K562 (cell line): ENCODE measurements at regions not wholly inside any gene's neighbourhood (a gene's known extent, or its start where the extent isn't known, plus 50 kb on each side); places are given as distances from the start of the nearest gene placed in this dataset.

Experiments used
- ARID1B ChIP-seq: fragments of 450-650 bp; IDR thresholded peaks from 2 replicates; pipeline ENCODE4 v1.6.1; 2016; ENCODE audit warnings: antibody characterized with exemption, mild to moderate bottlenecking, inconsistent platforms
- BCL6 ChIP-seq: fragments of 250-450 bp; sonication (Bioruptor Pico); IDR thresholded peaks from 2 replicates; pipeline ENCODE4 v1.4.0; 2020
- C11orf30 ChIP-seq: fragments of 450-650 bp; IDR thresholded peaks from 2 replicates; pipeline ENCODE4 v1.6.1; 2016; ENCODE audit warnings: low read depth, mild to moderate bottlenecking
- COPS2 ChIP-seq: fragments of 450-650 bp; conservative IDR thresholded peaks from 2 replicates; pipeline ENCODE4 v1.6.1; 2016; ENCODE audit warnings: mild to moderate bottlenecking, moderate library complexity
- DACH1 ChIP-seq: fragments of 450-650 bp; IDR thresholded peaks from 2 replicates; pipeline ENCODE4 v1.6.1; 2018; ENCODE audit not compliant: partially characterized antibody
- EP300 ChIP-seq: IDR thresholded peaks from 2 replicates; pipeline ENCODE4 v1.6.1; 2012; ENCODE audit warnings: low read length, improper control_type of control experiment
- FIP1L1 ChIP-seq: fragments of 200-400 bp; formaldehyde crosslinking; IDR thresholded peaks from 2 replicates; pipeline ENCODE4 v1.6.1; 2018; ENCODE audit warnings: mild to moderate bottlenecking, low read depth, low read length; ENCODE audit not compliant: poor library complexity, severe bottlenecking
- FOXA3 ChIP-seq, 2 experiments: fragments of 450-650 bp in 1 of 2; sonication (generic) in 1 of 2; formaldehyde crosslinking; IDR thresholded peaks in 1 of 2; conservative IDR thresholded peaks in 1 of 2; 2 replicates each; pipeline versions ENCODE4 v1.4.0 to v1.8.0; 2020 to 2022; ENCODE audit warnings: mild to moderate bottlenecking in 2 of 2, missing genetic modification reagents in 1 of 2
- HCFC1 ChIP-seq: IDR thresholded peaks from 2 replicates; pipeline ENCODE4 v1.6.1; 2012; ENCODE audit warnings: low read depth, low read length, improper control_type of control experiment
- HDAC6 ChIP-seq: IDR thresholded peaks from 2 replicates; pipeline ENCODE4 v1.6.1; 2012; ENCODE audit warnings: low read depth, mild to moderate bottlenecking, control low read depth, inconsistent platforms, low read length, moderate library complexity
- MAFF ChIP-seq: IDR thresholded peaks from 2 replicates; pipeline ENCODE4 v1.6.1; 2012; ENCODE audit warnings: low read length, improper control_type of control experiment
- MAFK ChIP-seq: IDR thresholded peaks from 2 replicates; pipeline ENCODE4 v1.6.1; 2011; ENCODE audit warnings: low read length, improper control_type of control experiment
- MAZ ChIP-seq, 2 experiments: fragments of 450-650 bp in 1 of 2; sonication (generic) in 1 of 2; formaldehyde crosslinking; IDR thresholded peaks in 1 of 2; conservative IDR thresholded peaks in 1 of 2; 2 replicates each; pipeline versions ENCODE4 v1.4.0 to v1.5.0; 2020; ENCODE audit warnings: mild to moderate bottlenecking in 1 of 2, missing genetic modification reagents in 1 of 2
- NCOR1 ChIP-seq: fragments of 450-650 bp; IDR thresholded peaks from 2 replicates; pipeline ENCODE4 v1.6.1; 2016; ENCODE audit warnings: mild to moderate bottlenecking, moderate library complexity
- PHF8 ChIP-seq: fragments of 200-600 bp; sonication (generic); IDR thresholded peaks from 2 replicates; pipeline ENCODE4 v1.6.1; 2012; ENCODE audit warnings: mixed run types, mild to moderate bottlenecking, inconsistent platforms, low read length, moderate library complexity, borderline replicate concordance
- POLR2H ChIP-seq: IDR thresholded peaks from 2 replicates; pipeline ENCODE4 v1.6.1; 2016; ENCODE audit warnings: missing genetic modification characterization, low read depth, mild to moderate bottlenecking, control low read depth, missing compliant biosample characterization, moderate library complexity
- PPARD ChIP-seq: fragments of 250-450 bp; sonication (Bioruptor Pico); IDR thresholded peaks from 2 replicates; pipeline ENCODE4 v1.8.0; 2022; ENCODE audit warnings: inconsistent platforms, mild to moderate bottlenecking, moderate library complexity
- RBFOX2 ChIP-seq: fragments of 200-400 bp; formaldehyde crosslinking; IDR thresholded peaks from 2 replicates; pipeline ENCODE4 v1.6.1; 2017; ENCODE audit warnings: low read depth, mild to moderate bottlenecking, low read length, moderate library complexity
- SMARCA4 ChIP-seq: fragments of 450-650 bp; IDR thresholded peaks from 2 replicates; pipeline ENCODE4 v1.6.1; 2016
- TAF9B ChIP-seq: fragments of 450-650 bp; IDR thresholded peaks from 2 replicates; pipeline ENCODE4 v1.6.1; 2018; ENCODE audit warnings: mild to moderate bottlenecking; ENCODE audit not compliant: partially characterized antibody
- XRCC3 ChIP-seq: fragments of 450-650 bp; IDR thresholded peaks from 2 replicates; pipeline ENCODE4 v1.6.1; 2017; ENCODE audit warnings: mild to moderate bottlenecking, moderate library complexity
- ZNF551 ChIP-seq: fragments of 250-450 bp; sonication (Bioruptor Pico); IDR thresholded peaks from 2 replicates; pipeline ENCODE4 v1.5.0; 2021; ENCODE audit warnings: mild to moderate bottlenecking, moderate library complexity
- ZNF764 ChIP-seq: fragments of 250-450 bp; sonication (Bioruptor Pico); IDR thresholded peaks from 2 replicates; pipeline ENCODE4 v1.4.0; 2020; ENCODE audit warnings: low read depth, mild to moderate bottlenecking, moderate library complexity

GRCh38 chr12:47316609-47317049, 236.9 kb upstream of the AMIGO2 start (continued):
- TF ChIP-seq RBFOX2 (no peak), EP300 (peak; percentile 66), DACH1 (peak; percentile 44), FOXA3 (CRISPR knock-in tag; conservative IDR thresholded peaks at IDR 0.05 in 1 of 2, IDR thresholded peaks at IDR 0.05 in 1 of 2) (peak in 1 of 2 experiments; percentile 95; a peak in 2 of 4 replicates), BCL6 (CRISPR knock-in tag) (no peak), COPS2 (no peak), POLR2H (tag) (0 out of 2 replicates have a peak, but pooled peaks have one; percentile 47), MAFK (peak; percentile 19; the same call in 1 of the 2 replicates), PHF8 (no peak), ZNF764 (CRISPR knock-in tag) (no peak), PPARD (CRISPR knock-in tag) (no peak), NCOR1 (0 out of 2 replicates have a peak, but pooled peaks have one; percentile 8), TAF9B (peak; percentile 65), HCFC1 (no peak), HDAC6 (no peak), ZNF551 (CRISPR knock-in tag) (no peak), XRCC3 (no peak), C11orf30 (peak; percentile 47), ARID1B (peak; percentile 48), SMARCA4 (peak; percentile 38; the same call in 1 of the 2 replicates), MAZ (CRISPR knock-in tag; conservative IDR thresholded peaks at IDR 0.05 in 1 of 2, IDR thresholded peaks at IDR 0.05 in 1 of 2) (0 out of 4 replicates have a peak, but pooled peaks of 1 of the 2 experiments have one; percentile 12), MAFF (peak; percentile 10; the same call in 1 of the 2 replicates), FIP1L1 (no peak)
